NCI-H2196 treated with DMSO at 0.1 percent for 48 hours (cell line): ENCODE measurements at regions not wholly inside any gene's neighbourhood (a gene's known extent, or its start where the extent isn't known, plus 50 kb on each side); places are given as distances from the start of the nearest gene placed in this dataset.

Source experiments
- DNase-seq: peaks from one replicate; lab custom pipeline; 2025; ENCODE audit not compliant: unreplicated experiment; lab: John Stamatoyannopoulos, UW

- no peak for DNase-seq
These were observed 125.3 kb downstream of the TSHZ3 start for GRCh38 chr19:31223740-31224534.

GRCh38 chr19:31220540-31220939, 128.7 kb downstream of the TSHZ3 start:
- DNase-seq, result no peak

GRCh38 chr19:31214997-31215396, 134.2 kb downstream of the TSHZ3 start:
- DNase-seq, result no peak

DNA sequence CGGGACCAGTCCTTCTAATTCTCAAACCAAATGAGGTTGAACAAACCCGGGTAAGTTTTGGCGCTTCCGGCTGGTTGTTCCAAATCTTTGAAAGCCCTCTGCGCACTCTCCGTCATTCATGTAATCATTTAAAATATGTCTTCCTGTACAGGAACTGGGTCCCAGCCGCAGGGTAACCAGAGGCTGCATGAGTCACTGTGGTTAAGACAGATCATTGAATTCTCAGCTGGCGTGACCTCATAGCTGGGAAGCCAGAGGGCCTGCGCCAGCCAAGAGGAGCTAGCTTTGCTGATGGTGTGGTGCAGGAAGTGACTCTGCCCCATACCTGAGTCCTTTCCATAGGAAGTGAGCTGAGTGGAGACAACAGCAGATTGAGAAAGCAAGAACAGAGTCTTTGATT, 135.2 kb downstream of the TSHZ3 start:
- peak; percentile 38 for DNase-seq

DNA sequence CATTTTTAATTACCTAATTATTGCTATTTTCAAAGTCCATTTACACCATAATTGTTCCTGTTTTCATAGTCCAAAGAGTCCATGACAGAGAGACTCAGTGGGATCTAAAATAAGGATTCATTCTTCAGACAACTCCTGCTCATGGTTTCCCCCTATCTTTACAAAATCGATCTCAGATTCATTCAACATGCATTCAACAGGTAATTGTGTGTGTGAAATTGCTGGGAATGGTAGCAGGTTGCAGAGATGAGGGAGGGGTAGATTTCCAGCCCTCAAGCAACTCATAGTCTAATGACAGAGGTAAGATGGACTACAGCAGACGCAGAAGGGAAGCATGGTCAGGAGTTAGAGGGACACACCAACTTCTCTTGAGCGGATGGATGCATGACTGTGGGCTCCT, 138.1 kb downstream of the TSHZ3 start:
- no peak for DNase-seq

- no peak for DNase-seq
These were observed 143.2 kb downstream of the TSHZ3 start for GRCh38 chr19:31205887-31206518.

GRCh38 chr19:31204115-31204514, 145.1 kb downstream of the TSHZ3 start:
- DNase-seq, result no peak

GRCh38 chr19:31185261-31185660, 164.0 kb downstream of the TSHZ3 start:
- DNase-seq, result no peak

DNA sequence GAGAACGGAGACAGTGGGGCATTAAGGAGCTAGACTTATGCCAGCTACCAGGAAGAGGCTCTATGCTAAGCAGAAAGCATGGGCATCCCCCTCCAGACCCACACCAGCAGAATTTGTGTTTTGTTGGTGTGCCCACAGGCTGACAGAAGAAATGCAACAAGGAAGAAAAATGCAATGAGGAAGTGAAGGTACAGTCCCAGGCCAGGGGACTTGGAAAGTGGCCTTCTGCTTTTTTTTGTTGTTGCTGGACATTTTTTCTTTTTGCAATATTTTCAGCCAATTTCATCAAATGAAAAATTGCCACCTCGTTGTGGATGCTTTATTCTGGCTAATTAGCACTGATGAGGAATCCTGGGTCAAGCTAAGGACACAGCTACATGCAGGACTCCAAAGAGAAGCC, 167.7 kb downstream of the TSHZ3 start:
- no peak for DNase-seq

DNA sequence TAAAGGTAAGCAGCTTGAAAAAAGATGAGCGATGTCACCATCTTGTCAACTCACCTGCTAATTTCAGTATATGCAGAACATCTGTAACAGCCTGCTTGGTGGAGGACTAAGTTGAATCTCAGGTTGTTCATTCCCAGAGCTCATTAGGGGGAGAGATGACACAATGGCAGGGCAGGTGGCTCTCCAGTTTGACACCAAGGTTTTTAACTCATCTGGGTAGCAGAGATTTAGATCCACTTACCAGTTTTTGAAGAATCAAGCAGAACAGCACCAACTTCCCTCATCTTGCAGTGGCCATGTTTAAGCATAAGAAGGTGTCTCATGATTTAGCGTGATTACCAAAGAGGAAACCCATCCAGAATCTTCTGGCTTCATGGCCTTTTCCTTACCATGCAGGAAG, 168.3 kb downstream of the TSHZ3 start:
- DNase-seq, result no peak

DNA sequence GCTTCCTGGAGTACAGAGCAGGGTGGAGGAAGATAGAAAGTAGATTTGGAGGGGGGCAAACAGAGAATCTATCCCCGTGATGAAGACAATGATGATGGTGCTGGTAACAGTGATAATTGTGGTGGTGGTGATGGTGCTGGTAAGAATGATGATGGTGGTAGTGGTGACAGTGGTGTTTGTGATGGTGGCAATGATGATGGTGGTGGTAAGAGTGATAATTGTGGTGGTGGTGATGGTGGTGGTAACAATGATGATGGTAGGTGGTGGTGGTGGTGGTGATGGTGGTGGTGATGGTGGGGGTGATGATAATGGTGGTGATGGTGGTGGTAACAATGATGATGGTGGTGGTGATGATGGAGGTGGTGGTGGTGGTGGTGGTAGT, 169.8 kb downstream of the TSHZ3 start:
- DNase-seq, result no peak

- no peak for DNase-seq
These were observed 170.3 kb downstream of the TSHZ3 start for GRCh38 chr19:31178833-31179470.

- DNase-seq, result no peak
These were observed 172.0 kb downstream of the TSHZ3 start for GRCh38 chr19:31177246-31177645.

DNA sequence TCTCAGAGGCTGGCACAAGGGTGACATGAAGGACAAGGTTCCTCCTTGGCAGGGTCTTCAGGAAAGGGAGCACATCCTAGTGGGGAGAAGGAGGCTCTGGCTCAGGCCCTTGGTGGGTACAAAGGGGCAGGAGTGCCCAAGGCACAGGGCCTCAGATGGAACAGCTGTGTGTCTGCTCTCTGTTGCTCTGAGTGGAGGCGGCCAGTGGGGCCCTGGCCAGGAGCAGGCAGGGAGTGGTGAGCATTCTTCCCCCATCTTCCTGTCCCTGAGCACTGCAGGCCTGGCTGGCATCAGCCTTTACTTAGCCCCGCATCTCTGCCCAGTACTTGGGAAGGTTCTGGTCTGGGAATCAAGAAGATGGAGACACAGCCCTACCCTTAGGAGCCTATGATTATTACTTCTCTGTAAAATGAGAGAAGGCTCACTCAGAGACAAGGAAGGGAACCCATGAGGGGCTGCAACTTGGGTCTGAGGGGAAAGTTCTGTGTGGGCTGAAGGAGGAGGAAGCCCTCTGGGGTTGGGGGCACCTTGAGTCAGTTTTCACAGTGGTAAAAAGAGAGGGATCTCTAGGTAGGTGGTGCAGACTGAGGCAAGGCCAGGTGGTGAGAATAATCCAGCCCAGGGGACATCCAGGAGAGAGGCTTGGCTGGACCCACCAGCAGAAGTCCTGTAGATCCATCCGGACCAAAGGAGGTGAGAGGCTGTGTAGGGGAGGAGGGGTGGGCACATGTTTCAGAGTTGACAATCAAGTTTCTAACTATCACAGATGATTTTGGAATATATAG, 173.5 kb downstream of the TSHZ3 start:
- DNase-seq, result no peak

DNA sequence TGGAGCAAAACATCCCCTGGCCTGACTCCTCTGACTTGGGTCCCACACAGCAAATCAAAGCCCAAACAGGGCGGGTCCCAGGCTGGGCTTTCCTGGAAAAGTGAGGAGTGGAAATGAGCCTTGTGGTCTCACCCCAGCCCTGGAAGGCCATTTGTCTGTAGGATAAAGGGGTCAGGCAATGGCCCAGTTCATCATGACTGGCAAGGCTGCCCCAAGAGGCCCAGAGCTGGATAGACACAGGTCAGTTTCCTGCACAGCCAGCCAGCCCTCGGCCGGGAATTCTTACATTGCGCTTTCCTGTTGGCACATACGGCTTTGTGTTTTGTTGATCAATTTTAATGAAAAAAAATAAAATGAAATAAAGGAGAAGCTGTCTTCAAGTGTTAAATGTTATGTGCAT, 174.3 kb downstream of the TSHZ3 start:
- DNase-seq, result no peak

- no peak for DNase-seq
These were observed 175.2 kb downstream of the TSHZ3 start for GRCh38 chr19:31173991-31174390.

DNA sequence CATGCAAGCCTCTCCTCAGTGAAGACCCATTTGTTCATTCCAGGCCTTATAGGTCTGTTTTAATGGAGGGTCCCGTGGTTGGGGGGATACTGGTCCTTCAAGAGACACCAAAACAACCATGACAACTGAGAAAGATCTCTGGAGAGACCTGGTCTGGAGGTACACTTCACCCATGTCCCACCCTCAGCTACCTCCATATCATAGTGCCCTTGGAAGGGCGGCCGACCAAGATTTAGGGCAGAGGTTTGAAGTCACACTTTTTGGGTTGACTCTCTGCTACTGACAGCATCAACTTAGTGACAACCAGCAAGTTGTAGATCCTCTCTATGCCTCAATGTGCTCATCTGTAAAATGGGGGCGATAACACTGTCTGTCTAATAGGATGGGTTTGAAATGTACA, 177.3 kb downstream of the TSHZ3 start:
- DNase-seq, result no peak

GRCh38 chr19:31170046-31170445, 179.2 kb downstream of the TSHZ3 start:
- DNase-seq, result no peak

DNA sequence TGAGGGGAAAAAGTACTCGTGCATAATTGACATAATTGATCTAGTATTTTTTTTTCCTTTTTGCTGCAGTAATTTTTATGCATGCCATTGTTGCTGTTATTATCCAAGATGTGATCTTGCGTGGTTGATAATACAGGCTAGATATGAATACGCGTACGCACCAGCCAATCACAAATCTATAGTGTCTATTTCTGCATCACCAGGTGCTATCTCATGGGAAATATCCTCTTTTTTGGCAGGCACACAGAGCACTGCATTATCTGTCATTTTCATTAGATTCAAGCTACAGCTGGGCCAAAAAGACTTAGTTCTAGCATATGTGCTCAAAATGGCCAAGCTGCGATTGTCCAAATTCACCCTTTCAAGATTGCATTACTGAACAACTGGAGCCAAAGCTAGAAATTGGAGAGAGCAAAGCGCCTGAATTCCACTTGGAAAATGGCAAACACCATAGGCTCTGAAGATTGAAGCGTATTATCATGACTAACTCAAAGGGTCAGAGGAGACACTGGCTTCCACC, 181.1 kb downstream of the TSHZ3 start:
- no peak for DNase-seq

GRCh38 chr19:31167690-31168089, 181.5 kb downstream of the TSHZ3 start:
- DNase-seq, result no peak

GRCh38 chr19:31166206-31166605, 183.0 kb downstream of the TSHZ3 start:
- no peak for DNase-seq
